Calu3 (cell line): ENCODE measurements at regions not wholly inside any gene's neighbourhood (a gene's known extent, or its start where the extent isn't known, plus 50 kb on each side); places are given as distances from the start of the nearest gene placed in this dataset.

Source experiments
- BruUV-seq: library from RNA; stranded (reverse); fragments of 400-500 nt; replicated peaks from 2 replicates; lab custom pipeline; 2021; lab: Mats Ljungman, UMichigan
- CTCF ChIA-PET: fragments of 300-600 bp; sonication (Branson Sonifier 250); formaldehyde crosslinking; loops from one replicate; lab custom pipeline; 2022; ENCODE audit warnings: antibody characterized with exemption; lab: Charles Lee
- DNase-seq: peaks from one replicate; pipeline ENCODE4 v3.0.0; 2022
- H3K27ac Mint-ChIP-seq: one replicate; pipeline ENCODE4 v1.8.0; 2022; ENCODE audit warnings: mixed read lengths; ENCODE audit not compliant: unreplicated experiment
- H3K27me3 Mint-ChIP-seq: one replicate; pipeline ENCODE4 v1.8.0; 2022; ENCODE audit warnings: mixed read lengths; ENCODE audit not compliant: unreplicated experiment
- H3K36me3 Mint-ChIP-seq: one replicate; pipeline ENCODE4 v1.8.0; 2022; ENCODE audit warnings: mild to moderate bottlenecking, moderate library complexity, mixed read lengths; ENCODE audit not compliant: insufficient read depth, unreplicated experiment
- H3K4me1 Mint-ChIP-seq: one replicate; pipeline ENCODE4 v1.8.0; 2022; ENCODE audit warnings: mild to moderate bottlenecking, low read depth, mixed read lengths; ENCODE audit not compliant: unreplicated experiment
- H3K4me3 Mint-ChIP-seq: one replicate; pipeline ENCODE4 v1.8.0; 2022; ENCODE audit warnings: mild to moderate bottlenecking, low read depth, moderate library complexity, mixed read lengths; ENCODE audit not compliant: unreplicated experiment
- H3K9me3 Mint-ChIP-seq: one replicate; pipeline ENCODE4 v1.8.0; 2022; ENCODE audit warnings: low read depth, mixed read lengths; ENCODE audit not compliant: unreplicated experiment
- CTCF ChIP-seq: fragments of 200-600 bp; IDR thresholded peaks from one replicate; pipeline ENCODE4 v1.8.0; 2022; ENCODE audit warnings: antibody characterized with exemption; ENCODE audit not compliant: unreplicated experiment
- intact Hi-C: fragments of 100-400 bp; cut with micrococcal nuclease; formaldehyde crosslinking; loops from one replicate; pipeline ENCODE4 v1.10.0; 2022; ENCODE audit not compliant: unreplicated experiment

- Mint-ChIP-seq H3K4me1 (peaks cover 21% of the 10 kb centered on the region), H3K27ac (no peak overlapping the region), H3K36me3 (no peaks in the 10 kb centered on the region), H3K27me3 (no peaks in the 10 kb centered on the region), H3K4me3 (no peak overlapping the region), H3K9me3 (no peaks in the 10 kb centered on the region)
- DNase-seq, result no peak
- CTCF ChIA-PET, result no interaction called here
- intact Hi-C loops, result loop anchor here (10.0 kb wide), 1 partner anchor 130 kb away; no protein-coding TSS in a partner anchor
- TF ChIP-seq CTCF, result no peak
- no TSS peak for BruUV-seq
Measured at GRCh38 chr3:19734453-19734852, 199.6 kb downstream of the EFHB start.

- Mint-ChIP-seq H3K27me3 (no peaks in the 10 kb centered on the region), H3K4me3 (no peak overlapping the region), H3K36me3 (no peaks in the 10 kb centered on the region), H3K9me3 (peaks cover 7% of the 10 kb centered on the region), H3K27ac (no peak overlapping the region), H3K4me1 (no peaks in the 10 kb centered on the region)
- DNase-seq, result no peak
- CTCF ChIA-PET, result no interaction called here
- TF ChIP-seq CTCF, result no peak
- no TSS peak for BruUV-seq
- intact Hi-C loops, result no loop called here
Measured at GRCh38 chr3:19725000-19725399, 209.0 kb downstream of the EFHB start.

GRCh38 chr3:19717736-19718135, 216.3 kb downstream of the EFHB start:
- no peak for DNase-seq

GRCh38 chr3:19711160-19711782, 222.7 kb downstream of the EFHB start:
- CTCF ChIA-PET, result no interaction called here
- no TSS peak for BruUV-seq
- H3K27ac Mint-ChIP-seq, result no peak overlapping the region
- H3K9me3 Mint-ChIP-seq, result no peaks in the 10 kb centered on the region
- H3K27me3 Mint-ChIP-seq, result no peaks in the 10 kb centered on the region
- no peak for TF ChIP-seq CTCF
- H3K4me1 Mint-ChIP-seq, result no peaks in the 10 kb centered on the region
- no peak for DNase-seq
- H3K4me3 Mint-ChIP-seq, result no peak overlapping the region
- intact Hi-C loops, result no loop called here
- H3K36me3 Mint-ChIP-seq, result no peaks in the 10 kb centered on the region

More at GRCh38 chr3:19717736-19718135, 216.3 kb downstream of the EFHB start:
- H3K4me1 Mint-ChIP-seq, result no peaks in the 10 kb centered on the region
- no peaks in the 10 kb centered on the region for H3K27me3 Mint-ChIP-seq
- no peak for TF ChIP-seq CTCF
- peaks cover 4% of the 10 kb centered on the region for H3K9me3 Mint-ChIP-seq
- intact Hi-C loops, result no loop called here
- CTCF ChIA-PET, result no interaction called here
- H3K4me3 Mint-ChIP-seq, result no peak overlapping the region
- no peak overlapping the region for H3K27ac Mint-ChIP-seq
- BruUV-seq, result no TSS peak
- H3K36me3 Mint-ChIP-seq, result no peaks in the 10 kb centered on the region
